Retina (tissue), 1 donor: ENCODE measurements at regions not wholly inside any gene's neighbourhood (a gene's known extent, or its start where the extent isn't known, plus 50 kb on each side); places are given as distances from the start of the nearest gene placed in this dataset.
"Not testable (repeated sequence)": the region's sequence is repeated elsewhere in the genome, so short reads cannot be mapped to it uniquely, and the experiment has no call there.

Experiments
- DNase-seq: peaks from one replicate; pipeline ENCODE4 v3.0.0-alpha.2; 2016

DNA sequence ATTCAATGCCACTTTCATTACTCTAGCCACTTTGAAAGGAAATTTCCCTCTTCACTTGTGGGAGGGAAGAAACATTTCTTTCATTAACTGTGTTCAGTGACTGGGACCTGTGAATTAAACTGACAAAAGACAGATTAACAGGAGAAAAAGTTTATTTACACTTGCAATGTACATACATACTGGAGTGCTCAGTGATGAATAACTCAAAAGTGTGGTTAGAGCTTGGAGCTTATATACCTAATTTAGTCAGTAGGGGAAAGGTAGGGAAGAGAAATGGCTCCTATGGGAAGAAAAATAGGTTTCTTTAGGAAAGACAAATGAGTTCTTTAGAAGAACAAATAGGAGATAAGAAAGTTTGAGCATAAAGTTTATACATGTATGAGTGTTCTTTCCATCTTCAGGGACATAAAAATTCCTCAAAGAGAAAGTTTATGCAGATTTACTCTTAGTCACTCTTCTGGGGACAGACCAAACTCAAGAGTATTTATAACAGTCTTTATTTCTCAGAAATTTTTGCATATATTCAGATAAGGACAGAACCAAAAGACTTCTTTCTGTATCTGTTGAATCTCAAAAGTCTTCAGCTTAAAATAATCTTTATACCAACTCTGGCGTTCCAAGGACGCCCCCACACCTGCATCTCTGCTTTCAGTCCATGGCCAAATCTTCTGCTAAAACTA, 120.0 kb upstream of the RAI14 start:
- DNase-seq, result no peak

DNA sequence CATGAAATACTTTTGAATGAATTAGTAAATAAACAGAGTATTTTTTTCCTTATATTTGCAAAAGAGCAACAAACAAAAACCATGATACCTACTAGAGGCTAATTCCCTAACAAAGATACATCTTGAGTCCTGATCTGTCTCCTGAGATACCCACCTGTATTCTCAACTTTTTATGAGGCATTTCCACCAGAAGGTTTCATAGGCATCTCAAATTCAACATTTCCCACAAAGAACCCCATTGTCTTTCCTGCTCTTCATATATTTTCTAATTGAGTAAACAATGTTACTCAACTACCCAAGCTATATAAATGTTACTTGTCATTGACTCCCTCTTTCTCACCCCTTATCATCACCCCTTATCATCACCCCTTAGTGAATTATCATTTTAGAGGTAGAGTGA, 119.4 kb upstream of the RAI14 start:
- no peak for DNase-seq

- no peak for DNase-seq
Observed at GRCh38 chr5:34538026-34538672, 118.0 kb upstream of the RAI14 start.

DNA sequence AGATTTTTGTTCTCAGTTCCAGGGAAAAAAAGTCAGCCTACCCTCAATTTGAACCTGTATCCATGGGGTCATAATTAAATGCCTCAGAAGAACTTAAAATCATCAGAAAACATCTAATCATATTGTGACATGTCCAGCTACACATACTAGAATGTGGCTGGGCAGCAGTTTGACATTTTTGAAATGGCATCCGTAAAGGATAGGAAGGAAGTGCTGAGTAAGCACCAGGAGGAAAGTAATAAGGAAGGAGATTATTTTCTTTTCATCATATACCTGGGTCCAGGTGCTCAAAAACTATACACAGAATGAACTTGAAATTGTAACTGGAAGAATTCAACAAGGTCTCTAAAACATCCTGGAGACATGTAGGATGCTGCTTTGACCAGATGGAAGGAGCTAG, 116.9 kb upstream of the RAI14 start:
- no peak for DNase-seq

GRCh38 chr5:34541067-34541466, 115.1 kb upstream of the RAI14 start:
- DNase-seq, result no peak

DNA sequence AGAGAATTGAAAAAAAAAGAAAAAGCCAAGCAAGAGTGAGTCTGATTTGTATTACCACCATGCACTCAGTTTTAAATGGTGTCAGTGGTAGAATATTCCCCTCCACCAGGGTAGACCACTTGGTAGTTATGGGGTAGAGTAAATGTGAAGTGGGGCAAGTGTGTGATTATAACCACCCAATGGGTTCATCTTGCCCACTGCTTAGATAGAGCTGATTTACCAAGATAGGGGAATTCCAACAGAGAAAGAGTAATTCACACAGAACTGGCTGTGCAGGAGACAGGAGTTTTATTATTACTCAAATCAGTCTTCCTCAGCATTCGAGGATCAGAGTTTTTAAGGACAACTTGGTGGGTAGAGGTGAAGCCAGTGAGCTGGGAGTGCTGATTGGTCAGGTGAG, 113.3 kb upstream of the RAI14 start:
- DNase-seq, result no peak

DNA sequence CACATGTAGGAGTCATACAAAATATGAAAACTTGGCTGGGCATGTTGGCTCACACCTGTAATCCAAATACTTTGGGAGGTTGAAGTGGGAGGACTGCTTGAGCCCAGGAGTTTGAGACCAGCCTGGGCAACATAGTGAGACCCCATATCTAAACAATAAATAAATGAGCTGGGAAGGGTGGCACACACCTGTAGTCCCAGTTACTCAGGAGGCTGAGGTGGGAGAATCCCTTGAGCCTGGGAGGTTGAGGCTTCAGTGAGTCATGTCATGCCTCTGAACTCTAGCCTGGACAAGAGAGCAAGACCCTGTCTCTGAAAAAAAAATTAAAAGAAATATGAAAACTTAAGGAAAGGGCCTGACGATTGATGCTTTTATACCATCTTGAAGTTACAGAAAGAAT, 112.4 kb upstream of the RAI14 start:
- DNase-seq, result no peak

GRCh38 chr5:34544403-34544802, 111.7 kb upstream of the RAI14 start:
- no peak for DNase-seq

- no peak for DNase-seq
Observed at GRCh38 chr5:34545164-34545563, 111.0 kb upstream of the RAI14 start.

DNA sequence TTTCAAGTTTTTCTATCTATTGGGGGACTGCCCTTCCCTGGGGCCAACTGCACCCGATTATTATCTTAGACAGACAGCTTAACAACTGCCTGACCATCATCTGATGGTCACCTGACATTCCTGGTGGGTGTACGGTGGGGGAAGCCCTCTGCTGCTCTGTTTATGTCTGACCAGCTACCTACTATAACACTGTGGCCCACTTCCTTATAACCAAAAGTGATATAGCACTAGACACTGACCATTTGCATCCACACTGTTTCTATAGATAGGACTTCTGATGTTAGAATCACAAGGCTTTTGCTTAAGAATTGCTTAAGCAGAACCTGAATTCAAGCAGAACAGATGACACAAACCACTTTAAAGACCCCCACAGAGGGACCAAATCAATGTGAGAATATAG, 110.5 kb upstream of the RAI14 start:
- no peak for DNase-seq

DNA sequence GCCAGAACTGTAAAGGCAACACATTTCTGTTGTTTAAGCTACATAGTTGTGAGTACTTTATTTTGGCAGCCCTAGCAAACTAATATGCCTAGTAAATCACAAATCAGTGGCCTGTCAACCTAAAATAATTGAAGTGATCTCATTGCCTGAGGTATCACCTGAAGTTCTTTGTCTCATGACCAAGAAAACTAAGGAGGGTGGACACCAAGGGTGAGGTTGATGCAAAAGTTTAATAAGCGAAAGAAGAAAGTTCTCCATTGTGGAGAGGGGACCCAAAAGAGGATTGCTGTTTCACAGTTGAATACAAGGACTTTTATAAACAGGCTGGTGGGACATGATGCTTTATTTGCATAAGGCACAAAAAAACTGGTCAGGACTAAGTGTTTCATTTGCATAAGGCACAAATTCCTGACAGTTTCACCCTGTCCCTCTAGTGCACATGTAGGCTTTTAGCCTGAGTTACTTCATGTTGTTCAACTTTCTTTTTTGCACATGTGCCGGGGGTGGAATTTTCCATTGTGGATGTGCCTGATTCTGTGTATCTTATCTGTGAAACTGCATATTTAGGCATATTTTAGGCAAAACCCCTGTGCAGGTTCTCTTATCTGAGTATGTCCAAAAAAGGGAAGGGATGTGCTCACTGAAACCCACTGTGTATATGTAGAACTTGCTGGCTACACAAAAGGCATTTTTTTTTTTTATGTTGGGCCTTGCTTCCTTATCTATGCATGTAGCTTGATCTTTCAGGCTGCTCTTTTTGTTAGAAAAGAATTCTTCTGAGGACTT, 108.6 kb upstream of the RAI14 start:
- no peak for DNase-seq

GRCh38 chr5:34548086-34548403, 108.1 kb upstream of the RAI14 start:
- no peak for DNase-seq

- no peak for DNase-seq
Observed at GRCh38 chr5:34550247-34550646, 105.9 kb upstream of the RAI14 start.

DNA sequence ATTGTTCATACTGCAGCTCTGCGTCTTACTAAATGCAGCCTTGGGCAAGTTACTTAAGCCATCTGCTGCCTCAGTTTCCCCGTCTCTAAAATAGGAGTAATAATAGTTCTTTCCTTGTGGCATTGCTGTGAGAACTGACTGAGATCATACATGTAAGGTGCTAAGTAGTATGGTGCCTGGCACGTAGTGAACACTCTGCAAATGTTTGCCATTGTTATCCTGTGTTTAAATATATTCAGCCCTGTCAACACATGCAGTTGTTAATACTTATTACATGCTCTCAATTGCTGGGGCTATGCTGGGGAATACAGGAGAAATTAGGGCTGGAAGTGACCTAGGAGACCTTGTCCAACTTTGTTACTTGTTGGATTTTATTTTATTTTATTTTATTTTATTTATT, 105.2 kb upstream of the RAI14 start:
- no peak for DNase-seq

GRCh38 chr5:34551911-34552433, 104.2 kb upstream of the RAI14 start:
- no peak for DNase-seq

- DNase-seq, result no peak
Observed at GRCh38 chr5:34552686-34553085, 103.4 kb upstream of the RAI14 start.

GRCh38 chr5:34553581-34553980, 102.5 kb upstream of the RAI14 start:
- DNase-seq, result no peak

- DNase-seq, result no peak
Observed at GRCh38 chr5:34554641-34555040, 101.5 kb upstream of the RAI14 start.

GRCh38 chr5:34555699-34556508, 100.2 kb upstream of the RAI14 start:
- DNase-seq, result no peak

GRCh38 chr5:34556509-34556782, 99.7 kb upstream of the RAI14 start:
- no peak for DNase-seq

GRCh38 chr5:34561581-34561980, 94.5 kb upstream of the RAI14 start:
- DNase-seq, result not testable (repeated sequence)

DNA sequence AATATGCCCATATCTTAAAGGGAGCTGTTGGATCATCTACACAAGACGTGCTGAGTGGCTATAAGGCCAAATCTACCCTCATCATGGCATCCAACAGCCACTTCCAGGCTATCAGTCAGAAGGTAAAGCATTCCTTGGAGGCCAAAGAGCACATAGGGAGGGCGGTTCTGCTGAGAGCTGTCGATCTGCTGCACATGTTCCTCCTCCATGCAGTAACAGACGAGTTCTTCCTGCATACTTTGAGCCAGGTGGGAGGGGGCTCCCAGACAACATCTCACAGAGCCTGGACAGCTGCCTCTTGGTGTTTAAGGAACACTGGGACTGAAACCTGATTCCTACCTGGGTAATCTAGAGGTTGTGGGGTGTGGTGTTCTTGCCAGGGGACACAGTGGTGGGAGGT, 93.3 kb upstream of the RAI14 start:
- DNase-seq, result no peak

DNA sequence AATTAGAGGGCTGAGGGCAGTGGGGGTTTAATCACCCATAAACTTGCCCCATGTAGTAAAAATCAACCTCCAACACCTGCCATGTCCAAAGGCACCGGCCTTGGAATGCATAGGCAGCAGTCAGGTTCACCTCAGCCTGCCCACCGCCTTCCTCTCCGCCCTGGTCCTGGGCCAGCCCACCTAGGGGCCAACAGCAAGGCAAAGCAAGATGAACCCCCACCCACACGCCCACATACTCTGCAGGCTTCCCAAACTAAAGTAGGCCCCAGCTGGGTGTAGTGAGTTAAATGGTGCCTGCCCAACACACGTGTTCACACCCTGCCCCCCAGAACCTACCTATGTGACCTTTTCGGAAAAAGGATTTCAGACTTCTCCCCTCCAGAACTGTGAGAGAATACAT, 92.9 kb upstream of the RAI14 start:
- no peak for DNase-seq
